Stimulated activated CD4-positive, alpha-beta T cell treated with anti-CD3 and anti-CD28 coated beads, Interleukin-12 subunit alpha, Interleukin-12 subunit beta, amount 100 ng/mL, for 48 hours (primary cell): ENCODE measurements at regions not wholly inside any gene's neighbourhood (a gene's known extent, or its start where the extent isn't known, plus 50 kb on each side); places are given as distances from the start of the nearest gene placed in this dataset.
"Not testable (repeated sequence)": the region's sequence is repeated elsewhere in the genome, so short reads cannot be mapped to it uniquely, and the experiment has no call there.

Source experiments
- DNase-seq, 3 donors: peaks; one replicate each; pipeline ENCODE4 v3.0.0-alpha.2; 2020; ENCODE audit warnings: low read depth in 2 of 3, low spot score in 1 of 3

DNA sequence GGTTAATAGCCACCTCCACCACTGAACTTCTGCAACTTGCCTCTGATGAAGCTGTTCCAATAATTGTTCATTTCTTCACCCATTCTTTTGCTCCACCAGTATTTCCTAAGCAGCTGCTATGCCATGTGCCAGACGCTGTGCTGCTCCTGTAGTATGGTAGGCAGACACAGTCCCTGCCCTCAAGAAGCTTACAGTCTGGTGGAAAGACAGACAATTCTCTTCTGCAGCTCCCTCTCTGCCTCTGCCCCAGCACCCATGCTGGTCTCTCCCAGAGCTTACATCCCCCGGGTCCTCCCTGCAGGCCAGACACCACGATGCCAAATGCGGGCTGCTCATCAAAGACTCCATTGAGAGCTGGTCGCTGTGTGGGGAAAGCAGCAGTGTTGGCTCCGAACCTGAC, 111.6 kb upstream of the ESRRB start:
- no peak for DNase-seq

DNA sequence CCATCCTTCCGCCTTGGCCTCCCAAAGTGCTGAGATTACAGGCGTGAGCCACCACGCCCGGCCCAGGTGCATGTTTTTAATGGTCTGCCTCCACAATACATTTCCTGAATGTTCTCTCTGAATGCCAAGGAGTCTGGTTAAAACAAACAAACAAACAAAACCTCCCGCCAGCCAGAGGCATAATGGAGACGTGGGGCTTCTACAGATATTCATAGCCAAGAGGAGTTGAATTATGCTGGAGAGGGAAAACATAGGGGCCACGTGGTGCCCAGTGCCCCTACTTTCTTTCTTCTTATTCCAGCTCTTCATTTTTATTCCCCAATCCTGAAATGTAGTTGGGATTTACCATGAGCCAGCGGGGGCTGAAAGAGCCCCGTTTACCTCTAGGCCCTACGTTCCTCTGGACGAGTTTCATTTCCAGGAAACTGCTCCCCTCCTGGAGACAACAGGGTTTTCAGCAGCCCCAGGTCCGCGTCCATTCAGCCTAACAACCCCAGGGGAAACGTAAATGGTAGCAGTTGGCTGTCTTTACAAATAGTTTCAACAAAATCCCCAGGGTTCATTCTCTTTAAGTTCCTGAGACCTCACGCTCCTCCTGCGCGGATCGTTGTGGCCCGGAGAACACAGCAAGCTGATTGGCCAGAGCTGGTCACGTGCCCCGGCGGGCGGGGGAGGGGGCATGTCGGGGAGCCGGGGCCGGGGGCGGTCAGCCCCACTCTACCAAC, 108.5 kb upstream of the ESRRB start:
- DNase-seq: peak in 1 of 3 donors; percentile 1

DNA sequence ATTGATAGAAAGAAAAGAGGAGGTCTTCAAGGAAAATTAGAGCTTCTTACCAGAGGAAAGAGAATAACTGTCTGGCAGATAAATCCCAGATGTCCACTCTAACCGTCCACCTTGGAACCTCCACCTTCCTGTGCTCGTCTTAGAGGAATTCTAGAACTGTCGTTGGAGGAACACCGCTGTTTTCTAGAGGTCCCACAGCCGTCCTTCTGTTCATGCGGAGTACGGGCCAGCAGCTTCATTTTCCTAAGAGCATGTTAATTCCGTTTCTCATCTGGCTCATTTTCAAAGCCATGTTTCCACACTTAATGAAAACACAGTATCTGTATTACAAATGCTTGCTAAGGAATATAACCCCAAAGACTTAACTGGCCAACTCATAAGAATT, 107.9 kb upstream of the ESRRB start:
- DNase-seq: no peak

DNA sequence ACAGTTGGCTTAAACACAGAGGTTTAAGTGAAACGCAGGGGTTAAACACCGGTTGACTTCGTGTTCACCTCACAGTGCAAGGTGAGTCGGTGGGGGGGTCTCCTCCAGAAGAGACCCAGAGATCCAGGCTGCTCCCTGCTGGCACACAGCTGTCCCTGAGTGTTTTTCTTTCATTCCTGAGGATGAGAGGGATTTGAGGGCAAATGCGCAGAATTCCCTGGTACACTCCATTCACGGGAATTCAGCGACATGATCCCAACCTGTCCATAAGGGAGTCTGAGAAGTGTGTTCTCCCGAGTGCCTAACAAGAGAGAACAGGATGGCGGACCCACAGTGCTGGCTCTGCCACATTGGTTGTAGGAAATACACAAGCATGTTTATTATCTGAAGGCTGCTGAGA, 107.2 kb upstream of the ESRRB start:
- DNase-seq: no peak

DNA sequence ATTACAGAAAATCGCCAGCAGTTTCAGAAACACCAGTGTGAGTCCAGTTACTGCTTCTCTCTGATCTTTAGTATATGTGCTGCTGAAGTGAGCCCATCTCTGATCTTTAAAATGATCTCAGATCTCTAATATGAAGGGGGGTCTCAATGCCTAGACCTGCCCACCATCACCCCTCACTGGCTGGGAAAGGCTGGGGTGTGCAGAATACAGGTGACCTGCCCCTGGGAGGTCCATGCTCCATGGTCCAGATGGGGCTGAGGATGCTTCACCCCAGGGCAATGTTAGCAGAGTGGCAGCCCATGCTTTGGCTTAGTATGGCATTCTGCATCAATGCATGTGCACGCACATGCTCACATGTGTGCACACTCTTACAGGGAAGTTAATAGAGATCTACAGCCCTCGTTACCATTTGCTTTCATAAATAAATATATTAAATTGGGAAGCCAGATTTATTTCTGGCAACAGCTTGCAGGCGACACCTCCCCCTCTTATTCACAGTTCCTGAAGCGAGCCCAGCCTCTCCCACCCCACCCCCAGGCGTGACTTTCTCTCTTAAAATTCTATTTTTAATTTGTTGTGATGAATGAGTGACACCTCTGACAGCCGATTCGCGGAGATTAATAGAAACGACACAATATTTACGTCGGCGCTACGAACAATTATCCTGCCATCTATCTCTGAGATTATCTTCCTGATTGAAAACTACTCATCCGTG, 104.7 kb upstream of the ESRRB start:
- DNase-seq: no peak

DNA sequence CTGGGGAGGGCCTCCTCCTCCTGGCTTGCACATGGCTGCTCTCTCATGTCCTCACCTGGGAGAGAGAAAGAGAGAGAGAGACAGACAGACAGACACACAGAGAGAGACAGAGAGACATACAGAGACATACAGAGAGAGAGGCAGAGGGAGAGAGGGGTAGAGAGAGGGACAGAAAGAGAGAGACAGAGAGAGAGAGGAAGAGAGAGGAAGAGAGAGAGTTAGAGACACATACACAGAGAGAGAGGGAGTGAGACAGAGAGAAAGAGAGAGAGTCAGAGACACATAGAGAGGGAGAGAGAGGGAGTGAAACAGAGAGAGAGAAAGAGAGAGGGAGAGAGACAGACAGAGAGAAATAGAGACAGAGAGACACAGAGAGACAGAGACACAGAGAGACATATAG, 103.6 kb upstream of the ESRRB start:
- no peak for DNase-seq

DNA sequence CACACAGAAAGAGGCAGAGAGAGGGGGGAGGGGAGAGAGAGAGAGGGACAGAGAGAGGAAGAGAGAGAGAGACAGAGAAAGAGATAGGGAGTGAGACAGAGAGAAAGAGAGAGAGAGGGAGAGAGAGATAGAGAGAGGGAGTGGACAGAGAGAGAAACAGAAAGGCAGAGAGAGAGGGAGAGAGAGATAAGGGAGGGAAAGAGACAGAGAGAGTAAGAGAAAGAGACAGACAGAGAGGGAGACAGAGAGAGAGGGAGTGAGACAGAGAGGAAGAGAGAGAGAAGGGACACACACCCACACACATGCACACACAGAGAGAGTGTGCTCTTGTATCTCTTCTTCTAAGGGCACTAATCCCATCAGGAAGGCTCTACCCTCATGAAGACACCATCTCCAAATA, 103.2 kb upstream of the ESRRB start:
- DNase-seq: no peak

DNA sequence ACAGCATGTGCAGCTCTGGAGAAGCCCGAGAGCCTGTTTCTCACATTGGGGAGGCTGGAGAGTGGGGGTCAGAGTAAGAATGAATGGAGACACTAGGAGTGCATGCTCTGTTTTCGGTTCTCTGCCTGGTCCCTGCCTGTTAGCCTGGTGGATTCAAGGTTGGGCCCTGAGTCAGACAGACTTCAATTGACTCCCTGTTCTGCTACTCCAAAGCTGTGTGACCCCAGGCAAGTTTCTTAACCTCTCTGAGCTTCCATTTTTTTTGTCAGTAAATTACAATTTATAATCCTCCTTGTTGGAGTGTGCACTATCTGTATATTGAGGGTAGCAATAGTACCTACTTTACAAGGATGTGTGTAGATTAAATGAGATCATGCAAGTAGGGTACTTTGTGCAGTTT, 102.6 kb upstream of the ESRRB start:
- DNase-seq: no peak

DNA sequence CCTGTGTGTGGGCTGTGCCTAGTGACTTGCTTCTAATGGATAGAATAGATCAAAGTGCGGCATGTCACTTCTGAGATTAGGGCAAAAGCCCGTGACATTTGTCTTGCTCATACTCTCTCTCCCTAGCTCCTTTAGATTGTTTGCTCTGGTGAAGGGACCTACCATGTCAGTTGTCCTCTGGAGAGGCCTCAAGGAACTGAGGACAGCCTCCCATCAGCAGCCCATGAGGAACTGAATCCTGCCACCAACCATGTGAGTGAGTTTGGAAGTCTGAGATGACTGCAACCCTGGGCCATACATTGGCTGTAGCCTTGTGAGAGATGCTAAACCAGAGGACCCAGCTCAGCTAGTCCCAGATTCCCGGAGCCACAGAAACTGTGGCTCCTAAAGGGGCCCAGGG, 101.6 kb upstream of the ESRRB start:
- DNase-seq: no peak

DNA sequence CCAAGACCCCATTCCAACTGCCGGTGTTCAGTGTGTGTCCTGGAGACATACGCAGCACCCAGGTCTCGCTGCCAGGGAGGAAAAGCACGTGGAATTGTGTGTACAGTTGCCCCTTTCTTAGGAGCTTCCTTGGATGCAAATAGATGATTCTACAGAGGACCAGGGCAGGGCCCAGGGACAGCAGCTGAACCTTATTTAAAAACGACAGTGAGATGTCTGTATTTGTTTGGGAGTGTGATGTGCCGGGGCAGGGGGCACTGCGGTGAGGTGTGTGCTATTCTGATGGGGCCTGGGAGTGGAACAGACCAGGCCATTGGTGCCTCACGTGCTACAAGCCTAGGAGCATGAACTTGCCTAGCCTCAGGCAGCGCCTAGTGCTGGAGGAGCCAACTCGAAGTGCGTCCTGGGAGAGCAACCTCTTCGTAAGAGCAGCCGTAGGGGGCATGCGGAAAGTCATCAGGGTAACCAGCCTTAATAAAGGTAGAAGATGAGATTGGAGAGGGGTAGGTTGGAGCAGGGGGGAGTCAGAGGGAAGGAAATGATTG, 98.3 kb upstream of the ESRRB start:
- no peak for DNase-seq

DNA sequence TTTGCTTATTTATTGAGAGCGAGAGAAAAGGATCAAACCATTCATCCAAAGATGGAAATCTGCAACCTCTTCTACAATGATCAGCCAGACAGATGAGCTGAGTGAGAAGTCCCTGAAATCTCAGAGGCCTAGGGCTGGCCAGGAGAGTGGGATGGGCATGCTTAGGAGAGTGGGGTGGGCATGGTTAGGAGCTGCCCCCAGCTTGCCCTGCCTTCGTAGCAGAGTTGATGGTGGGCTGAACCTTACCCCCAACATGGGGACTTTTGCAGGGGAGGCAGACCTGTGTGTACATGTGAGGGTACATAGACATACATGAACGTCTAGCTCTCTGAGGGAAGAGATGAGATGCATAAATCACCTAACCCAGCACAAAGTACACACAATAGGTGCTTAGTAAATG, 95.7 kb upstream of the ESRRB start:
- DNase-seq: no peak

DNA sequence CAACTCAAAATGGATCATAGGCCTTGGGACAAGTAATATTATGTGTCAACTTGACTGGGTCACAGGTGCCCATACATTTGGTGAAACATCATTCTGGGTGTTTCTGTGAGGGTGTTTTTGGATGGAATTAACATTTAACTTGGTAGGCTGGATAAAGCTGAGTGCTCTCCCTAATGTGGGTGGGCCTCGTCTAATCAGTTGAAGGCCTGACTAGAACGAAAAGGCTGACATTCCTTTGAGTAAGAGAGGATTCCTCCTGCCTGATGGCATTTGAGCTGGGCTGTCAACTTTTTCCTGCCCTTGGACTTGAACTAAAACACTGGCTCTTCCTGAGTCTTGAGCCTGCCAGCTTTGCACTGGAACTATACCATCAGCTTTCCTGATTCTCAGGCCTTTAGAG, 93.4 kb upstream of the ESRRB start:
- no peak for DNase-seq

DNA sequence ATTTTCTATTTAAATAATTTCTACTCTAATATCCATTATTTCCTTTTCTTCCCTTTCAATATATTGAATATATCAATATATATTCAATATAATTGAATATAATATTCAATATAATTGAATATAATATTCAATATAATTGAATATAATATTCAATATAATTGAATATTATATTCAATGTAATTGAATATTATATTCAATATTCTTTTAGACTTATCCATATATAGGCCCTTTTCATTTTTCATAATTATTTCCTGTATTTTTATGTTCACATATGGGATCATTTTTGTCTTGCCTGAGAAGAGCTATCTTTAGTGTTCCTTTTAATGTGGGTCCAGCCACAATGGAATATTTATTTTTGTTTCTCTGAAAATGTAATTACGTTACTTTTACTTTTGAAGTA, 88.9 kb upstream of the ESRRB start:
- no peak for DNase-seq

DNA sequence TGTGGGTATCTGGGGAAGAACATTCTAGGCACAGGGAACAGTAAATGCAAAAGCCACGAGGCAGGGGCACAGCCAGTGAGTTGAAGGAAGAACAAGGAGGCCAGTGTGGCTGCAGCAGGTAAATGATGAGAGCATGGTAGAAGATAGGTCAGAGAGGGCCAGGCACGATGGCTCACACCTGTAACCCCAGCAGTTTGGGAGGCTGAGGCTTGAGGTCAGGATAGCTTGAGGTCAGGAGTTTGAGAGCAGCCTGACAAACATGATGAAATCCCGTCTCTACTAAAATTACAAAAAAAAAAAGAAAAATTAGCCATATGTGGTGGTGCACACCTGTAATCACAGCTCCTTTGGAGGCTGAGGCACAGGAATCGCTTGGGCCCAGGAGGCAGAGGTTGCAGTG, 86.7 kb upstream of the ESRRB start:
- no peak for DNase-seq

DNA sequence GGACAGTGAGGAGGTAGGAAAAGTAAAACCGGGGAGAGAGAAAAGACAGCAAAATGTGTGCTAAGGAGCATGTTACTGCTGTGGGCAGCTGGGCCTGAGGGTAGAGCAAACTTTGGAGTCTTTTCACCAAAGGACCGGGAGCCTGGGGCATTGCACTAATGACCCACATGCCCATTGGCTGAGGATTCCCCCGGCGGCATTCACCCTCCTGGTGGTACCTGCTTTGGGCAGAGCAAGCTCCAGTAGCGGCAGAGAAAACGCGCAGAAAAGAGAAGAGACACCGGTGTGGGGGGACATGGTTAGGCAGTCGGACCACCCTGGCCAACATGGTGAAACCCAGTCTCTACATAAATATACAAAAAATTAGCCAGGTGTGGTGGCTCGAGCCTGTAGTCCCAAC, 83.4 kb upstream of the ESRRB start:
- DNase-seq: no peak

DNA sequence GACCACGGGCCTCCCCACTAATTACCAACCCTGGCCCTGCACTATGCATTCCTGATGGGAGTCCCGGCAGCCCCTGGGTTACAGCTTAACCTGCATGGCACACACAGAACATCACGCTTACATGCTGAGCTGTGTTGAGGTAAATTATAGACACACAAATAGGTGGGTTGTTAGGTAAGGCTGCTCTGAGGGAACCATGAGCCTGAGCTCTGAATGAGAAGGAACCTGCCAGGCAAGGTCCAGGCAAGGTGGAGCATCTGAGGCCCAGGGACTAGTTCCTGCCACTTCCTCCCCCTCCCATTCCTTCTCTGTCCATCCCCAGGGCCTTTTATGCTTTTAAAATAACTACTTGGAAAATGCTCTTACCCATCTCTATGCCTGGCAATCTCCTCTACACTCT, 82.7 kb upstream of the ESRRB start:
- no peak for DNase-seq

DNA sequence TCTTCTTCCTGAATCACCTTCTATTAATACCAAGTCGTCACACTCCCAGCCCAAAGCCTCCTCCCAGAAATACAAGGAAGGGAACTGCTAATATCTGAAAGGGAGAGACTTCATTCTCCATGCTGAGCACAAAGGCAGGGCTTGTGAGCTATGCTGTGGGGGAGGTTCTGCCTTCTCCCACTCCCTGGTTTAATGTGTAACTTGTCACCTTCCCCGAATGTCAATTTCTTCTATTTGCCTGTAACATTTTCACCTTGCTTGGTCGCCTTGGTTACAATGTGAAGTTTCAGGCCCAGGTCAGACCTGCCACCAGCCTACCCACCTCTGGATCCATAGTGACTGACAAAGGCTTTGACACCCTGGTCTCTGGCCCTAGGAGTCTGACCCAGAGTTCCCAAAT, 82.0 kb upstream of the ESRRB start:
- no peak for DNase-seq

DNA sequence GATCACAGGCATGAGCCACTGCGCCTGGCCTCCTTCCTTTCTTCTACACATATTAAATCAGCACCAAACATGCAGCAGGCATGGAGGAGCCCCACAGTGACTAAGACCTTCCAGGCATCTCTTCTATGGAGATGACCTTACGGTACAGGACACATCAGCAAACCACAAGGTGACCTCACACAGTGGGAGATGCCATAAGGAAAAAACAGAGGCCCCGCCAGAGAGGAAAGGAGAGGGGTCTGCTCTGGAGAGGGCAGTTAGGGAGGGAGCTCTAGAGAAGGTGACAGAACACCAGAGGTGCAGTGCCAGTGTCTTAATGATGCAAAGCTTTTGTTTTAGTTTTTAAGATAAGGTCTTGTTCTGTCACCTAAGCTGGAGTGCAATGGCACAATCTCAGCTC, 81.1 kb upstream of the ESRRB start:
- no peak for DNase-seq

DNA sequence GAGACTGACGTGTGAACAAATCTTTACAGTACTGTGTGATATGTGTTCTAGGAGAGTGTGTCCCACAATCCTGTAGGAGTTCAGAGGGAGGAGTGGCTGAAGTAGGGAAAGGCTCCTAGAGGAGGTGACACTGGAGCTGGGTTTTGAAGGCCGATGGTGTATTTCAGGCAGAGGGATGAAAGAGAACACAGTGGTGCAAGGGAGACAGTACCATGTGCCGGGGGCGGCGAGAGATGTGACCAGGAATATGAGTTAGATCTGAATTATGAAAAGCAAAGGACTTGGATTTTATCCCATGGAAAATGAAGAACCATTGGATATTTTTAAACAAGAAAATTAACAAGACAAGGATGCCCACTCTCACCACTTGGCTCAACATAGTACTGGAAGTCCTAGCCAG, 77.0 kb upstream of the ESRRB start:
- DNase-seq: no peak

DNA sequence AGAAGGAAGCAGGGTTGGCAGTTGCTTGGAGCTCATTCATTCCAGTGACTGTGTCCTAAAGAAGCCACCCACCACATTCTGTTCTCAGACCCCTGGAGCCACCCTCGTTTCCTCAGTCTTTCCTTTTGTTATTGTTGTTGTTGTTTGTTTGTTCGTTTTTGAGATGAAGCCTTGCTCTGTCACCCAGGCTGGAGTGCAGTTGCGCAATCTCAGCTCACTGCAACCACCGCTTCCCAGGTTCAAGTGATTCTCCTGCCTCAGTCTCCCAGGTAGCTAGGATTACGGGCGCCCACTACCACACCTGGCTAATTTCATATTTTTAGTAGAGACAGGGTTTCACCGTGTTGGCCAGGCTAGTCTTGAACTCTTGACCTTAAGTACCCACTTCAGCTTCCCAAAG, 72.7 kb upstream of the ESRRB start:
- DNase-seq: not testable (repeated sequence)

DNA sequence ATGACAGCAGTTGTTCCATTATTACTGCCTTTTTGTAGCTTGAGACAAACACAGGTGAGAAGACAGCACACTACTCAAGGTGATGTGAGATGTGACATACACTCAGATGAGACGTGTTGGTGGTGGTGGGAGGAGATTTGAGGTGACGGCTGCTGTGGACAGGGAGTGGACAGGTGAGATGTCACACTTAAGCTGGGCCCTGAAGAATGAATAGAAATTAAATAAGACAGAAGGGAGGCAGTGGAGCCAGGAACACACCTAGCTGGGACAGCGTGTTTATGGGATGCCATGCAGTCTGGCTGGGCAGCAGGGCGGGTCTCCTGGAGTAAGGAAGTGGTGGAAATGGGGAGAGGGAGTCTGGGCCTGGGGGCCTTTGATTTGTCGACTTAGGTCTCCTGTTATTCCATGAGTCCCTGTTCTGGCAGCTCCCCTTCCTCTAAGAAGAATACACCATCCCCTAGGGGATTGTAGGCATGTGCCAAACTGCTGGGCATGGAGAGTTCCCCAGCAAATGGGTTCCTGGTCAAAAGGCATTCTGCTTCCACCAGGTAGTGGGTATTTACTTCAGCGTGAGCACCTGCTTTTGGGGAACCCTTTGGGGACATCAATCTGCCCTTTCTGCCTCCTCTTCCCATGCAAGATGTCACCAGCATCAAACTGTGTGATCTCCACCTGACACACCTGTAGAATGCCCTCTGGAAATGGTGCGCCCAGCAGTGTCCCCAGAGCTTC, 71.2 kb upstream of the ESRRB start:
- no peak for DNase-seq

DNA sequence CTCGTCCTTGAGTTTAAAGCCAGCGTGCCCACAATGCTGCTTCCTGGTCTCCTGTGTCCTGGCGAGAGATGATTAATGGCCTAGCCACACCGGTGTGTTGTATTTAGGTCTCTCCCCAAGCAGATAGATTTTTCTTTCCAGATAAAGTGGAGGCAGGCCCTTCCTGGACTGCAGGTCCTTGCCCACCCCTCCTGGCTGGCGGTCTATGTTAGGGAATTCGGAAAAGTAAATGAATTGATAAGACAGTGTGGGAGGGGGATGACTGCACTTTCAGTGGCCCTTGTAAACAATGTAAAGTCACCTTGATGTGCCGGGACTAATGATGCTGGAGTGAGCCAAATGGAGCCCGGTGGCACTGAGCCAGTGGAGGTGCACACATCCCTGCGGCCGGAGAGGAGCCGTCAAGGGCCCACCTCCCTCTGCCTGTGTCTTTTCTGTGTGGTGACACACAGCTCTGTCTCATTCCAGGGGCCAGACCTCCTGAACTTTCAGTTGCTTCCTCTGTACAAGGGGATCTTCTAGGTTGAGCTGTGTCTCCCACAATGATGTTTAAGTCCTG, 70.6 kb upstream of the ESRRB start:
- DNase-seq: no peak
